Body of pancreas (tissue), 4 donors: ENCODE measurements at regions not wholly inside any gene's neighbourhood (a gene's known extent, or its start where the extent isn't known, plus 50 kb on each side); places are given as distances from the start of the nearest gene placed in this dataset.

Experiments
- POLR2A ChIP-seq, 3 donors: fragments of 450-650 bp; IDR thresholded peaks; one replicate each; pipeline ENCODE4 v1.6.1; 2016; ENCODE audit warnings: antibody characterized with exemption in 3 of 3, mild to moderate bottlenecking in 2 of 3
- TF ChIP-seq, protein P1 (sequence below), 7 experiments: fragments of 450-650 bp in 4 of 7; fragments of 200-600 bp in 3 of 7; sonication (generic) in 3 of 7; IDR thresholded peaks; one replicate each; pipeline ENCODE4 v1.5.1; 2016 to 2019; ENCODE audit warnings: antibody characterized with exemption in 7 of 7

GRCh38 chr6:81495999-81496398 lies 256.5 kb downstream of the TENT5A start:
- TF ChIP-seq, protein P1, sequence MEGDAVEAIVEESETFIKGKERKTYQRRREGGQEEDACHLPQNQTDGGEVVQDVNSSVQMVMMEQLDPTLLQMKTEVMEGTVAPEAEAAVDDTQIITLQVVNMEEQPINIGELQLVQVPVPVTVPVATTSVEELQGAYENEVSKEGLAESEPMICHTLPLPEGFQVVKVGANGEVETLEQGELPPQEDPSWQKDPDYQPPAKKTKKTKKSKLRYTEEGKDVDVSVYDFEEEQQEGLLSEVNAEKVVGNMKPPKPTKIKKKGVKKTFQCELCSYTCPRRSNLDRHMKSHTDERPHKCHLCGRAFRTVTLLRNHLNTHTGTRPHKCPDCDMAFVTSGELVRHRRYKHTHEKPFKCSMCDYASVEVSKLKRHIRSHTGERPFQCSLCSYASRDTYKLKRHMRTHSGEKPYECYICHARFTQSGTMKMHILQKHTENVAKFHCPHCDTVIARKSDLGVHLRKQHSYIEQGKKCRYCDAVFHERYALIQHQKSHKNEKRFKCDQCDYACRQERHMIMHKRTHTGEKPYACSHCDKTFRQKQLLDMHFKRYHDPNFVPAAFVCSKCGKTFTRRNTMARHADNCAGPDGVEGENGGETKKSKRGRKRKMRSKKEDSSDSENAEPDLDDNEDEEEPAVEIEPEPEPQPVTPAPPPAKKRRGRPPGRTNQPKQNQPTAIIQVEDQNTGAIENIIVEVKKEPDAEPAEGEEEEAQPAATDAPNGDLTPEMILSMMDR (IDR thresholded peaks at IDR 0.05) = no peak
- no peak for TF ChIP-seq POLR2A (IDR thresholded peaks at IDR 0.05)
